G401 (cell line): ENCODE measurements at regions not wholly inside any gene's neighbourhood (a gene's known extent, or its start where the extent isn't known, plus 50 kb on each side); places are given as distances from the start of the nearest gene placed in this dataset.

Experiments
- DNase-seq: peaks from one replicate; pipeline ENCODE4 v3.0.0-alpha.2; 2015; ENCODE audit warnings: low spot score
- in situ Hi-C: cut with HindIII; loops from 2 replicates; pipeline ENCODE4 v1.10.0; 2016; ENCODE audit warnings: low sequenced_read_pairs, mixed read lengths

DNA sequence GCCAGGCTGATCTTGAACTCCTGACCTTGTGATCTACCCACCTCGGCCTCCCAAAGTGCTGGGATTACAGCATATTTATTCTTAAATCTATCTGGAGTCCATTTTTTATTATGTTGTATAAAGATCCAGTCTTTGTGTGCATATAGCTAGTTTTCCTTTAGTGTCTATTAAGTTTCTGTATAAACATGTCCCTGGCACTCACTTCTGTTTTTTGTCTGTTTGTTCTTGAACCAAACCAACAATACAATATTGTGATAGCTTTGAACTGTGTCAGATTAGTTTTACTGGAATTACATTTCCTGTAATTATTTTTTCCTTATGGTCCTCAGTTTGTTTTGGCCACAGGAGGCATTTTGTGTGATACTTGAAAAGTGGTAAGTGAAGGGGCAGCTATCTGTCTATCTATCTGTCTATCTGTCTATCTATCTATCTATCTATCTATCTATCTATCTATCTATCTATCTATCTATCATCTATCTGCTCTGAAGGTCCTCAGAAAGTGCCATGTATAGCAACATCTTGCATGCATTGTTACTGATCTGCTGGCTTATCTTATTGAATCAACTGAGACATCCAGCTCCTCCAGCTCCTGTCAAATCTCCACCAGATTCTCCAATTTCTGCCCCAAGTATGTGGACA is 70.9 kb upstream of the ACVR1 start:
- in situ Hi-C loops, result no loop called here
- no peak for DNase-seq

- in situ Hi-C loops, result no loop called here
- DNase-seq, result no peak
Observed at GRCh38 chr2:157940024-157940423, 63.9 kb upstream of the ACVR1 start.

DNA sequence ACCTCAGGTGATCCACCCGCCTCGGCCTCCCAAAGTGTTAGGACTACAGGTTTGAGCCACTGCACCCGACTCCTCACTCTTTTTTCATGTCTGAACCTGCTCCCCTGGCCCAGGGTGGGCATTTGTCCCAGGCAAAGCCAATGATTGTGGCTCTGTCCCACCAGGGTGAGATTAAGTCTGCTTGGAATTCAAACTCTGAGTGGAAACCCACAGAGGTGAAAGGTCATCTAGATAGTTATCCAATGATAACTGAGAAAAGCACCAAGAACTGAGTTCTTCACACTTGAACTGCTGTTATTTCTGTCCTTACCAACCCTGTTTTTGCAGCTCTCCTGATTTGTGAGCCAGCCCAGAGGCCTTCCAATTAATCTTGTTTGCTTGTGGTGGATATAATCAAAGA is 62.4 kb upstream of the ACVR1 start:
- in situ Hi-C loops, result no loop called here

DNA sequence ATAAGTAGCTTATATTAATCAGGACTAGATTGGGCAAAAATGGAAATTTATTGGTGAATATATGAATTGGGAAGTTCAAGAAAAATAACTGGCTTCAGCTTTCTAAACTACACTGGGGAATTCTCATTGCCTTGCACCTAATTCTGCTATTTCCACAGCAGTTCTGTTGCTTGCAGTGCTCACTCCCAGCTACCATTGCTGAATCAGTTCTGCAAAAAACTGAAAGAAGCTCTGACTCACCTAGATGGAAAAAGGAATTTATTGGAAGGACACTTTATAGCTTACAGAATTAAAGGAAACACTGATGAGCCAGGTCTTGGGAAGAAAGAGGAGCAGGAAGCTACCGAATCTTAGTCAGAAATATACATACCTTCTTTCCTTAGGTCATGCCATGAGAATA is 60.3 kb upstream of the ACVR1 start:
- in situ Hi-C loops, result no loop called here
- DNase-seq, result no peak

More for the DNA sequence above, 62.4 kb upstream of the ACVR1 start:
- no peak for DNase-seq

DNA sequence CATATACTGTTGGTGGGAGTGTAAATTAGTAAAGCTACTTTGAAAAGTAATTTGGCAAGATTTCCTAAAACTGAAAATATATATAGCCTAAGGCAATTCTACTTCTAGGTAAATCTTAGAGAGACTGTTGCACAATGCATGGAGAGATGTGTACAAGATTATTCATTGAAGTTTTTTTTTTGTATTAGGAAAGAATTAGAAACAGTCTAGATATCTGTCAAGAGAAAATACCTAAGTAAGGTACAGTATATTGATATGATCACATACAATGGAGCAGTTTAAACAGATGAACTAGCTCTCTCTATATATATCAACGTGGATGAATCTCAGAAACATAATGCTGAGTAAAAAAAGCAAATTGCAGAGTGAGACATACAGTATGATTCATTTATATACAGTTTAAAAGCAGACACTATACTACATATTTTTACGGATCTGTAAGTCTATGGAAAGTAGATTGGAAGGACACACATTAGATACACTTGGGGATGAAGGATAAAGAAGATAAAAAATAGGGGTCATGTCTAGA is 59.3 kb upstream of the ACVR1 start:
- in situ Hi-C loops, result no loop called here
- no peak for DNase-seq

GRCh38 chr2:157934684-157935377 is 58.7 kb upstream of the ACVR1 start:
- no peak for DNase-seq
- in situ Hi-C loops, result no loop called here

GRCh38 chr2:157933160-157933920 is 57.2 kb upstream of the ACVR1 start:
- in situ Hi-C loops, result no loop called here
- DNase-seq, result peak; percentile 23

DNA sequence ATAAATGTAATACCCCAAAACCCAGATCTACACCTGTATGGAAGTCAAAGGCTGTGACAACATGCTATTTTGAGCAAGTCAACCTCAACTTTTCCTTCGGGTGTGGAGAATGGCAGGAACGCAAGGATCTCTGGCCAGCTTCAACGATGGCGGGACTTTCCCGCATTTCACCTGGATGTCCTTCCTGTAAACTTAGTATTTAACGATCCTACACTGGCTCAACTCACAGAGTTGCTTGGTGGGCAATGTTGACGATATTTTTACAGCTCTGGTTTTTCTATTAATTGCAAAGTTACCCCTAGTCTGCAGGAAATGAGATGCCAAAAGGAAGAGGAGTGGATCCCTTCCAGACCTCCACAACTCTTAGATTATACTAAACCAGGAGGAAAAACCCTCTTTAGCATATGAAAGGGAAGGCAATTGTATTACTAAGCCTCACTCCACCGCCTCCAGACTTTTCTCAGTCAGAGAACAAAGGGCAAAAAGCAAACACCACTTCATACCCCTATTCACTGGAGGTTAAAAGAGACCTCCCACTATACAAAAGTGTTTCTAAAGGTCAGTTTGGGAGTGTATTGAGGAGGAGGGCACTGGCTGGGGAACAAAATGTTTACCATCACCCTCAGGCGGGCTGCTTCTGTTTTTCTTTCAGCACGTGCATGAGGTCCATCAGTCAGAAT is 56.5 kb upstream of the ACVR1 start:
- no peak for DNase-seq
- in situ Hi-C loops, result no loop called here

GRCh38 chr2:157931542-157931941 is 55.4 kb upstream of the ACVR1 start:
- in situ Hi-C loops, result no loop called here

GRCh38 chr2:157930728-157931127 is 54.6 kb upstream of the ACVR1 start:
- no peak for DNase-seq
- in situ Hi-C loops, result no loop called here

More at GRCh38 chr2:157931542-157931941, 55.4 kb upstream of the ACVR1 start:
- no peak for DNase-seq

GRCh38 chr2:157929871-157930667 is 53.9 kb upstream of the ACVR1 start:
- no peak for DNase-seq
- in situ Hi-C loops, result no loop called here

DNA sequence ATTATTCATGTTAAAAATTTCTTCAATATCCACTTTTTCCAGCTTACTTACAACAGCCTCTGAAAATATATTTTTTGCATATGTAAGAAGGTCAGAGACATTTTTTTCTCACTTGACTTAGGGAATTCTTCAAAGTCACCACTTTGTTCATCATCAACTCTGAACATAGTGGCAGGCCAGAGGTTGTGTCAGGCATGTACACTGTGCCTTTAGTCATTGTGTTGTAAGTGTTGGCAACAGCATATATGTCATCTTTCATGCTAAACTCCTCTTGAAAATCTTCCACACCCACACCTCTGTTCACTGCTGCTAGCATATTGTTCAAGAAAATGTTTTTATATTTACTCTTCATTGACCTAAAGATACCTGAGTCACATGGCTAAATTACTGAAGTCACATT is 52.2 kb upstream of the ACVR1 start:
- in situ Hi-C loops, result no loop called here
- no peak for DNase-seq

GRCh38 chr2:157927155-157927554 is 51.0 kb upstream of the ACVR1 start:
- in situ Hi-C loops, result no loop called here

More at GRCh38 chr2:157927155-157927554, 51.0 kb upstream of the ACVR1 start:
- no peak for DNase-seq
